ENCODE measurements at regions not wholly inside any gene's neighbourhood (a gene's known extent, or its start where the extent isn't known, plus 50 kb on each side); places are given as distances from the start of the nearest gene placed in this dataset.

- TF ChIP-seq CTCF (IDR thresholded peaks at IDR 0.05) (no peak), POLR2A (IDR thresholded peaks at IDR 0.05) (no peak), EP300 (IDR thresholded peaks at IDR 0.05) (no peak)
These were observed 185.9 kb upstream of the AGR3 start for GRCh38 chr7:17067691-17068090.

Data from tibial nerve (tissue), 4 donors.